Fibroblast of villous mesenchyme (primary cell): ENCODE measurements at regions not wholly inside any gene's neighbourhood (a gene's known extent, or its start where the extent isn't known, plus 50 kb on each side); places are given as distances from the start of the nearest gene placed in this dataset.
"Not testable (repeated sequence)": the region's sequence is repeated elsewhere in the genome, so short reads cannot be mapped to it uniquely, and the experiment has no call there.

ENCODE experiments used
- DNase-seq: peaks from one replicate; pipeline ENCODE4 v3.0.0-alpha.2; 2010; ENCODE audit warnings: low read depth
- H3K4me3 ChIP-seq: 2 replicates; pipeline ENCODE4 v1.5.1; 2011; ENCODE audit warnings: low read depth, mild to moderate bottlenecking, low read length
- CTCF ChIP-seq: IDR thresholded peaks from 2 replicates; pipeline ENCODE4 v1.5.1; 2012; ENCODE audit warnings: low read depth, mild to moderate bottlenecking, low read length; ENCODE audit not compliant: insufficient read depth

GRCh38 chr2:184041077-184041476, 557.3 kb upstream of the ZNF804A start:
- DNase-seq, result peak; percentile 11

GRCh38 chr2:184041777-184042176, 556.6 kb upstream of the ZNF804A start:
- DNase-seq, result no peak
- no peak for TF ChIP-seq CTCF
- no peak overlapping the region for H3K4me3 ChIP-seq

More at GRCh38 chr2:184041077-184041476, 557.3 kb upstream of the ZNF804A start:
- no peak overlapping the region for H3K4me3 ChIP-seq
- TF ChIP-seq CTCF, result no peak

- H3K4me3 ChIP-seq, result no peak overlapping the region
- DNase-seq, result no peak
- no peak for TF ChIP-seq CTCF
These were observed 550.8 kb upstream of the ZNF804A start for GRCh38 chr2:184047536-184047935.

GRCh38 chr2:184049566-184049965, 548.8 kb upstream of the ZNF804A start:
- no peak overlapping the region for H3K4me3 ChIP-seq
- no peak for TF ChIP-seq CTCF
- no peak for DNase-seq

- no peak for TF ChIP-seq CTCF
- DNase-seq, result no peak
- no peak overlapping the region for H3K4me3 ChIP-seq
These were observed 545.0 kb upstream of the ZNF804A start for GRCh38 chr2:184053326-184053725.

- not testable (repeated sequence) for H3K4me3 ChIP-seq, DNase-seq
These were observed 543.9 kb upstream of the ZNF804A start for GRCh38 chr2:184054419-184054818.

GRCh38 chr2:184057910-184058309, 540.4 kb upstream of the ZNF804A start:
- no peak for TF ChIP-seq CTCF
- DNase-seq, result no peak
- no peak overlapping the region for H3K4me3 ChIP-seq

GRCh38 chr2:184060268-184060667, 538.1 kb upstream of the ZNF804A start:
- DNase-seq, H3K4me3 ChIP-seq: not testable (repeated sequence)
